Upper lobe of right lung (tissue), 1 donor: ENCODE measurements at regions not wholly inside any gene's neighbourhood (a gene's known extent, or its start where the extent isn't known, plus 50 kb on each side); places are given as distances from the start of the nearest gene placed in this dataset.

ENCODE experiments used
- ATAC-seq: fragments of 200-7000 bp; cut with Tn5 transposase; one replicate; pipeline ENCODE4 v1.9.1; 2020; ENCODE audit warnings: mild to moderate bottlenecking, moderate library complexity
- DNase-seq: peaks from one replicate; pipeline ENCODE4 v3.0.0-alpha.2; 2020
- H3K27ac ChIP-seq: fragments of 200-600 bp; one replicate; pipeline ENCODE4 v1.8.0; 2022
- H3K27me3 ChIP-seq: fragments of 200-600 bp; one replicate; pipeline ENCODE4 v1.8.0; 2022; ENCODE audit warnings: mild to moderate bottlenecking
- H3K36me3 ChIP-seq: fragments of 200-600 bp; one replicate; pipeline ENCODE4 v1.8.0; 2022
- H3K4me1 ChIP-seq: fragments of 200-600 bp; one replicate; pipeline ENCODE4 v1.8.0; 2022
- H3K4me3 ChIP-seq: fragments of 200-600 bp; one replicate; pipeline ENCODE4 v1.8.0; 2022; ENCODE audit warnings: mild to moderate bottlenecking
- H3K9me3 ChIP-seq: fragments of 200-600 bp; one replicate; pipeline ENCODE4 v1.8.0; 2022
- CTCF ChIP-seq: fragments of 200-600 bp; IDR thresholded peaks from one replicate; pipeline ENCODE4 v1.8.0; 2022; ENCODE audit warnings: antibody characterized with exemption
- intact Hi-C: fragments of 100-400 bp; cut with DNase I; formaldehyde crosslinking; loops from one replicate; pipeline ENCODE4 v1.11.0; 2022
- donor health status: DM: no; HTN: yes; CAD: no; lungs with severe emphysema.

DNA sequence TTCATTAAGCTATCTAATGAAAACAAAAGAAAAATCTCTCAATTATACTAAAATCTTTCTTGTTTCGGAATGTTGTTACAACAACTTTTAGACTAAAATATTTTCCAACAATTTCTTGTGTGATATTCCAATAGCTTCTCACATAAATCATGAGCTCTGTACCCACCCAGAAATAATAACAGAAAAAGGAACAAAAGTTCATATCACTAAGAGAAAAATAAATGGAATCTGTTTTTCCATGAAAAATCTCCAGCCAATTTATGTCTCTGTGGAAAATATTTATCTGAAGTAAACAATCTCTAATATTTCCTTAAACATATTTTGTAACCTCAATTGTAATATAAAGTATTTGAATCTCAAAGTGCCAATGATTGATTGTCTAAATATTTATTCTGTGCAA lies 628.6 kb upstream of the ANKRD30A start:
- Histone ChIP-seq H3K27ac (no peak overlapping the region), H3K4me3 (no peak overlapping the region), H3K27me3 (no peaks in the 10 kb centered on the region), H3K36me3 (no peaks in the 10 kb centered on the region), H3K4me1 (no peaks in the 10 kb centered on the region), H3K9me3 (no peaks in the 10 kb centered on the region)
- TF ChIP-seq CTCF: no peak
- intact Hi-C loops: no loop called here
- no peak for ATAC-seq
- DNase-seq: no peak

GRCh38 chr10:36494371-36494770 lies 631.0 kb upstream of the ANKRD30A start:
- H3K9me3 ChIP-seq: no peaks in the 10 kb centered on the region
- H3K27ac ChIP-seq: no peak overlapping the region
- TF ChIP-seq CTCF: no peak
- no peaks in the 10 kb centered on the region for H3K27me3 ChIP-seq
- ATAC-seq (no peak), DNase-seq (no peak)
- no peak overlapping the region for H3K4me3 ChIP-seq
- intact Hi-C loops: no loop called here
- H3K4me1 ChIP-seq: no peaks in the 10 kb centered on the region
- no peaks in the 10 kb centered on the region for H3K36me3 ChIP-seq

- H3K4me3 ChIP-seq: no peak overlapping the region
- no peak overlapping the region for H3K27ac ChIP-seq
- no peaks in the 10 kb centered on the region for H3K4me1 ChIP-seq
- no peak for TF ChIP-seq CTCF
- no peak for ATAC-seq
- no peaks in the 10 kb centered on the region for H3K9me3 ChIP-seq
- H3K27me3 ChIP-seq: no peaks in the 10 kb centered on the region
- intact Hi-C loops: no loop called here
- H3K36me3 ChIP-seq: no peaks in the 10 kb centered on the region
- DNase-seq: no peak
Observed at GRCh38 chr10:36493516-36493880, 631.9 kb upstream of the ANKRD30A start.

GRCh38 chr10:36492590-36493515 lies 632.5 kb upstream of the ANKRD30A start:
- Histone ChIP-seq H3K27me3 (no peaks in the 10 kb centered on the region), H3K27ac (no peak overlapping the region), H3K4me3 (no peak overlapping the region), H3K4me1 (no peaks in the 10 kb centered on the region), H3K9me3 (no peaks in the 10 kb centered on the region), H3K36me3 (no peaks in the 10 kb centered on the region)
- DNase-seq (no peak), ATAC-seq (no peak)
- TF ChIP-seq CTCF: no peak
- intact Hi-C loops: no loop called here

GRCh38 chr10:36491926-36492325 lies 633.5 kb upstream of the ANKRD30A start:
- H3K27me3 ChIP-seq: no peaks in the 10 kb centered on the region
- H3K4me3 ChIP-seq: no peak overlapping the region
- H3K27ac ChIP-seq: no peak overlapping the region
- H3K36me3 ChIP-seq: no peaks in the 10 kb centered on the region
- no peak for TF ChIP-seq CTCF
- ATAC-seq (no peak), DNase-seq (no peak)
- H3K9me3 ChIP-seq: no peaks in the 10 kb centered on the region
- H3K4me1 ChIP-seq: no peaks in the 10 kb centered on the region
- intact Hi-C loops: no loop called here
